GM21619 (cell line): ENCODE measurements at regions not wholly inside any gene's neighbourhood (a gene's known extent, or its start where the extent isn't known, plus 50 kb on each side); places are given as distances from the start of the nearest gene placed in this dataset.

Experiments
- ATAC-seq: cut with Tn5 transposase; IDR thresholded peaks from one replicate; pipeline ENCODE4 v1.9.1; 2021; ENCODE audit not compliant: unreplicated experiment

DNA sequence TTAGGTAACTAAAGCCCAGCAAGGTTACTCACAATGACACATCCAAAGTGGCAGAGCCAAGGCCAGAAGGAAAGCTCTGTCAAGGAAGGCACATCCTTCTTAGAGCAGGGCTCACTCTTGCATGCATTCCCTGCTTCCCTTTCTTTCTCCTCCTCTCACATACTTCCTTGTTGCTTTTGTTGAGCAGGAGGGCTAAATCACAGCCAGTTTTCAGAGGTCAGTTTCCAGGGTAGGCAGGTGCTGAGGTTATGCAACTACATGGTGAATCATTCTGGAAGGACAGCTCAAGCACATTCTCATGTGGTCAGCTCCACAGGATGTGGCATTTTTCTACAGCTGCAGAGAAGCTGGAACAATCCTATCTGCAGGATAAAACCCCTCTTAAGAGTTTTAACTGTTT is 275.6 kb downstream of the ZNF621 start:
- no peak for ATAC-seq

DNA sequence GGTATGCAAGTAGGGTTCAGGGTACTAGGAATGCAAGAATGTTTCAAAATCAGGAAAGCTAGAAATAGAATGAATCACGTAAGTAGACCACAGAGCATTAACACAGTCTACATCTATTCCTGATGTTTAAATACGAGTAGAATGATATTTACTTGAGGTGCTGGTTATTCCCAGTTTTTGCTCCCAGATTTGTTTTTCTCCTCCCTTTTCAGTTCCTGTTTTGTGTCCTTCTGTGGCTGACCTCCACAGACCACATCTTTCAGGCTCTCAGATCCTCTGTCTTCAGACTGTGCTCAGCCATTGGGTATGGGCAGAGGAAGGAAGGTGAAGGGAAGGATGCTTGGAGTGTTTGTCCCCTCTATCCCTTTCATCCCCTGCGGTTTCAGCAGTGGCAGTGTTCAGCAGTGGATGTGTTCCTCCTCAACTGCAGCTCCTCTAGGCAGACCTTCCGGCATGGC is 276.6 kb downstream of the ZNF621 start:
- no peak for ATAC-seq

DNA sequence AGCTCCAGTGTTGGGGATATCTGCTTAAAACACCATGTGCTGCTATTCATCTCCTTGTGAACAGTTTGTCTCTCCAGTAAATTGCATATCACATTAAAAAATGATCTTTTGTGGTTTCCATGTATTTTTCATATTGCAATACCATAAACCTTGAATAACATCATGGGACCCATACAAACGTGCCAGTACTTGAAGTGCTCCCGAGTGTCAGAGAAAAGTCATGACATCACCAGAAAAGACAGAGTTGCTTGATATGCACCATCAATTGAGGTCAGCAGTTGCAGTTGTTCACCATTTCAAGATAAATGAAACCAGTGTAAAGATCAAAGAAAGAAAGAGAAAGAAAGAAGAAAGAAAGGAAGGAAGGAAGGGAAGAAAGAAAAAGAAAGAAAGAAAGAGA is 278.6 kb downstream of the ZNF621 start:
- ATAC-seq, result no peak

DNA sequence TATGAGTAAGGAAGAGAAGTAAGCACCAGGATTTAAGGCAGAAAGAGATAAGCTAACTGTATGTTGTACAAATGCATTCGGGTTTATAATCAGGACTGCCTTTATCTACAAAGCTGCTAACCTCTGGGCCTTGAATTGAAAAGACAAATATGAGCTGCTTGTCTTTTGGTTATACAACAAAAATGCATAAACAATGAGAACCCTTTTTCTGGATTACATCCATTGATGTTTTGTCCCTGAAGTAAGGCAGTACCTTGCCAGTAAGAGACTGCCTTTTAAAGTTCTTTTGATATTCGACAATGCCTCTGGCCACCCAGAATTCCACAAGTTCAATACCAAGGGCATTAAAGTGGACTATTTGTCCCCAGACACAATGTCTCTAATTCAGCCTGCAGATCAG is 280.7 kb downstream of the ZNF621 start:
- no peak for ATAC-seq

DNA sequence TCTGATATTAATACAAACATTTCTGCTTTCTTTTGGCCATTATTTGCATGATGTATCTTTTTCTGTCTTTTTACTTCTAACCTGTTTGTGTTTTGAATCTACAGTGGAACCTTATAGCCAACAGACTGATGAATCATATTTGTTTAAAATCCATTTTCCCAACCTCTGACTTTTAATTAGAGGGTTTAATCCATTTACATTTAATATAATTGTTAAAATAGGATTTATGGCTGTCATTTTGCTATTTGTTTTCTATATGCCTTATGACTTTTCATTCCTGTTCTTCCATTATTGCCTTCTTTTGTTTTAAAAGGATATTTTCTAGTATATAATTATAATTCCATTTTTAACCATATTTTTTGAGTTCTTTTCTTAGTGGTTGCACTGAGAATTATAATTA is 286.1 kb downstream of the ZNF621 start:
- no peak for ATAC-seq

DNA sequence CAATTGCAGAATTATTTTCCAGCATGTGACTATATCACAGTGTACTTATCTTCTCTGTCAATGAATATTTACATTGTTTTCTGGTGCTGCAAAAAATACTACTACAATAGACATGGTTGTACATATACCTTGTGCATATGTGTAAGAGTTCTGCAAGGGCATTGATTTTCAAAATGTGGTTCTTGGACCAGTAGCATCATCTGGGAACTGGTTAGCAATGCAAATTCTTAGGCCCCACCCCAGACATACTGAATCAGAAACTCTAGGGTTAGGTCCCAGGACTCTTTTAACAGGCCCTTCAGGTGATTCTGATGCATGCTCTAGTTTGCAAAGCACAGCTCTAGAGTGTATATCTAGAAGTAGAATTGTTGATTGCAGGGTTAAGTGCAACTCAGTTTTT is 292.3 kb downstream of the ZNF621 start:
- ATAC-seq, result no peak

DNA sequence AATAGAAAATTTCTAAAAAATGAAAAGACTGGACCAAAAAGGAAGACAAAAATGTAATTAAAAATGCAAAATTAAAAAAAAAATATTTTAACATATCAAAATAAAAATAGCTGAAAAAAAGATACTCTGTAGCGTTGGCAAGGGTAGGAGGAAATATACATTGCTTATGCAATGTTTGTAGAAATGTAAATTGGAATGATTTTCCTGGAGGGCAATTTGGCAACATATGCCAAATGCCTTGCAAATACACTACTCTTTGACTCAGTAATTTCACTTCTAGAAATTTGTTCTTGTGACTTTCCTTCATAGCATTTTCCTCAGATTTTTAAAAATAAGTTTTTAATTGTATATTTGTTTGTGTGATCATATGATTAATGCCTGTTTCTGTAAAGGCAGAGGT is 296.6 kb downstream of the ZNF621 start:
- no peak for ATAC-seq

DNA sequence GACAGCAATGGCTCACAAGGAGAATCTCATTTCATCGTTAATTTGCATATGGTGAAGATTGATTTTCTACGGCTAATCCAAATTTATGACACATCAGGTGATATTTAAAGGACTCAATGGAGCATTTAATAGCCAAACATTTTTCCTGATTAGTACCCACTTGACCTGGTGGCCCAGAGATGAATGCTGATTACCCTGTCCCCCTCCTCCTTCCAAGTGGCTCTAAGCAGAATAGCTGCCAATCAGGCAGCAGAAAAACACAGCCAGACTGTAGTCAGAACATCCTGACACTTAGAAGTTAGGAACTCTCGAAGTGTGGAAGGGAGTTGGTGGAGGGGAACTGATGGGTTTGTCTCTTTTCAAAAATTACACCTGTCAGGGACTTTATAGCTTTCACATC is 302.5 kb downstream of the ZNF621 start:
- ATAC-seq, result no peak

DNA sequence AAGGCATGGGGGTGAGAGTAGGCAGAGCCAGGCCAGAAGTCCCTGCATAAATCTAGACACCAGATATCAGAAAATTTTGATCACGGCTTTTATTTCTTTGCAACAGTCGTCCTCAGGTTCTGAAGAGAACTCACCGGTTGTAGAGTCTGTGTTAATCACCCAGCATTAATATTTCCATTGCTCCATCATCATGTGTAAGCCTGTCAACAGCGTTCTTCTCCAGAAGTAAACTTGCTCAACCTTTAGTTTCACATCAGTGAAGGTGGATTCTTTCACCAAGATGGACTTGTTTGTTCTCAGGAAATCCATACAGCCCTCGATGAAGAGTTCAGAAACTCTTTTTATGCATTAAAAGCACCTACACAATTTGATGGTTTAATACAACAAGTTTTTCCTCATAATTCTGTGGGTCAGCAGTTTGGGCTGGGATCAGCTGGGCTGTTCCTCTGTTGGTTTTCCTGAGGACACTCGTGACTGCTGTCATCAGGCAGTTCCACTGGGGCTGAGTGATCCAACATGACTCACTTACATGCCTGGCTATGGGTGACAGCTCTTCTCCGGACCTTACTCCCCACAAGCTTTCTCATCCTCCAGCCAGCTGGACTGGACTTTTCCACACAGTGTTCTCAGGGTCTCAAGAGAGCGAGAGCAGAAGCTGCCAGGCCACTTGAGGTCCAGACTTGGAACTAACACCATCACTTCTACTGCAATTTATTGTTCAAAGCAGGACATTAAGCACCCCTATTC is 303.4 kb downstream of the ZNF621 start:
- no peak for ATAC-seq

DNA sequence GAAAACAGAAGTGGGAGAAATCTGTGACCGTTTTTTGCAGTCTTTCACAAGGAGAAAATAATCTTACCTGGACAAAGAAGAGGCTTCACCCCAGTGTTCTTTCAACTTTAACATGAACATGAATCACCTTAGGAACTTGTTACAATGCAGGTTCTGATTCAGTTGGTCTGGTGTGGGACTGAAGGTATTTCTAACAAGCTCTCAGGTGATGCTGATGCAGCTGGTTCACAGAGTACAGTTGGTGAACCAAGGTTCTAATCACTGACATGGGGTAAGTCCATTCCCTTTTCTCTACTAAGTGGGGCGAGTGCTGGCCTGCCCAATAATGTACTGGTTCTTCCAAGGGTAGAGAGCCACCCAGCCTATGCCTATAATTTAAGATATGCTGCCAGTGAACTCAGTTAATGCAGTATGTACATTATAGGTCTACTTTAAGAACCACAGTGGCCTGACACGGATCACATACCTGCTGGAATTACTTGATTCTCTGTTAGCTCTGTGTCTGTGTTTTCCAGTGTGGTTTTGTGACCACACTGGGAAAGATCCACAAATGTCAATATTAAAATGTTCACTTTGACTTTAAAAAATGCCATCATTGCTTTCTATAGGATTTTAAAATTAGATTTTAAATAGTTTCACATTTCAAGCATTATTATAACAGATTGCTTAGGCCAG is 304.1 kb downstream of the ZNF621 start:
- ATAC-seq, result no peak

DNA sequence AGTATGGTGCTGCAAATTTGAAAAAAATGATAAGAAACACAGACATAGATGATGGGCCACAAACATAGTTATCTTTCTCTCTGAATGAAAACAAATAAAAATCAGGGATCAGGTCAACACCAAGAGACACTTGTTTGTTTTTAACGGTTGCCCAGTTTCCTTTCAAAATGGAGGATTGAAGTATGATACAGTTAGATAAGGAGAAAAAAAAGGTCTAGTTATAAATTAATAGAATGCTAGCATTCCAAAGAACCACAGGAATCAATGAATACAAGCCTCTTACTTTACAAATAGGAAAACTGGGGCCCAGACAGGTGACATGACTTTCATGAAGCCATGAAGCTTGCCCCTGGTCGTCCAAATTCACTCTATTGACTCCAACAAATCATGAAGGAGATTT is 305.1 kb downstream of the ZNF621 start:
- ATAC-seq, result no peak

DNA sequence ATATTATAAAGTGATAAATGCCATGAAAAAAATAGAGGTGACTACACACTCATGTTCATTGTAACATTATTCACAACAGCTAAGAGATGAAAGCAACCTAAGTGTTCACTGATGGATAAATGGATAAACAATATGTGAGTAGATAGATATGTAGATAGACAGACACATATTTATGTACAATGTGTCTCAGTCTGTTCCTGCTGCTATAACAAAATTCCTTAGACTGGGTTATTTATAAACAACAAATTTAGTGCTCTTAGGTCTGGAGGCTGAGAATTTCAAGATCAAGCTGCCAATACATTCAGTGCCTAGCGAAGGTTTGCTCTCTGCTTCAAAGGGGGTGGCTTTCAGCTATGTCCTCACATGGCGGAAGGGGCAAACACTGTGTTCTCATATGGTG is 312.5 kb downstream of the ZNF621 start:
- no peak for ATAC-seq

DNA sequence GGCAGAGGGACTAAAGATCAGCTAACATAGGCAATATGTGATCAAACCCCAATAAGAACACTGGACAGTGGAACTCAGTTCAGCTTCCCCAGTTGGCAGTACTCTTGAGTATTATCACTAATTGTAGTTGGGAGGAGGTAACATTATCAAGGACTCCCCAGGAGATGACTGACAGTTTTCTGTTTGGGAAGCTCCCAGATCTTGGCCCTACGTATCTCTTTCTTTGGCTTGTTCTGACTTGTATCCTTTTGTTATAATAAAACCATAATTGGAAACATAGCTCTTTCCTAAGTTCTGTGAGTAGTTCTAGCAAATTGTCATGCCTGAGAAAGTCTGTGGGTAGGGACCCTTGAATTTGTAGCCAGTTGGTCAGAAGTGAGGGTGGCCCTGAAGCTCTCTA is 316.4 kb downstream of the ZNF621 start:
- ATAC-seq, result no peak

DNA sequence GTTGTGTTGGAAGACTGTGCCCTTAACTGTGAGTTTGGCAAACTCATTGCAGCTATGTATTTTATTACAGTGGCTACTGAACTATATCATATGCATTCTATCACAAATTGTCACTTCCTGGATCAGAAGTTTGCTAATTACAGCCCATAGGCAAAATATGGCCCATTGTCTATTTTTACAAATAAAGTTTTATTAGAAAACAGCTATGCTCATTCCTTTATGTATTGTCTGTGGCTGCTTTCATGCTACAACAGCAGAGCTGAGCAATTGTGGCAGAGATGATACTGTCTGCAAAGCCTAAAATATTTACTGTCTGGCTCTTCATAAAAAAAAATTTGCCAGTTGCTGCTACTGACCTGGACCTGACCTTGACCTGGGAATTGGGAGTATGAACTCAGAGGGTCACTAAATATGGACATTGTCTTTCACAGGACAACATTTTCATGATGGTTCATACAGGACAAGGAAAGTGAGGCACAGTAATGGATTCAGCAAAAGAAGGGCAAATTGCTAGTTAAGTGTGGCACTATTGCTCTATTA is 316.9 kb downstream of the ZNF621 start:
- no peak for ATAC-seq

DNA sequence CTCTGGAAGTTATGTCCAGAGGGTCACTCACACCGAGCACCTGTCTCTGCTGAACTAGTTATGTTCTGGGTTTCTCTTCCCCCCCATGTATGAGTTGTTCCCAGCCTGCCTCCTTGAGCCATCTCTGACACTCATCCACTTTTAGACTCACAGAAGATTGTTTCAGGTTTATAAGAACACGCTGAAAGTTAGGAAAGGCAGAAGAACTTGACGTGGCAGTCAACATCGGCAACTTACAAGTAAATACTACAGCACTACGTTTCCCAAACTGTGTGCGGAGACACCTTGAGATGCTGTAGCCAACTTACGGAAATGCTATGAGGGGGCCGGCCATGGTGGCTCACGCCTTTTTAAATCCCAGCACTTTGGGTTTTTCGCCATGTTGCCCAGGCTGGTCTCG is 318.0 kb downstream of the ZNF621 start:
- no peak for ATAC-seq

DNA sequence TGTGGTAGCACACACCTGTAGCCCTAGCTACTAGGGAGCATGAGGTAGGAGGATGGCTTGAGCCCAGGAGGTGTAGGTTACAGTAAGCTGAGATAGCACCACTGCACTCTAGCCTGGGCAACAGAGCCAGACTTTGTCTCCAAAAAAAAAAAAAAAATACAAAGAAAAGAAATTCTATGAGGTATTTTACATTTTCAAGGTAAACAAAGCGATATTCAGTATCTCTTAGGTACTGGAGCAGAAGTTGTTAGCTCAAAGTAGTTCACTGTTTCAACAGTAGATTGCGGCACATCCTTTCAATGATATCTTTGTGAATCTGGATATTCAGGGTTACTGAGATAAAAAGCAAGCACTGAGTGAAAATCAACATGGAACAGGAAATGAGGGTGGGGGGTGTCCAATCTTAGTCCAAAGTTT is 318.5 kb downstream of the ZNF621 start:
- no peak for ATAC-seq

DNA sequence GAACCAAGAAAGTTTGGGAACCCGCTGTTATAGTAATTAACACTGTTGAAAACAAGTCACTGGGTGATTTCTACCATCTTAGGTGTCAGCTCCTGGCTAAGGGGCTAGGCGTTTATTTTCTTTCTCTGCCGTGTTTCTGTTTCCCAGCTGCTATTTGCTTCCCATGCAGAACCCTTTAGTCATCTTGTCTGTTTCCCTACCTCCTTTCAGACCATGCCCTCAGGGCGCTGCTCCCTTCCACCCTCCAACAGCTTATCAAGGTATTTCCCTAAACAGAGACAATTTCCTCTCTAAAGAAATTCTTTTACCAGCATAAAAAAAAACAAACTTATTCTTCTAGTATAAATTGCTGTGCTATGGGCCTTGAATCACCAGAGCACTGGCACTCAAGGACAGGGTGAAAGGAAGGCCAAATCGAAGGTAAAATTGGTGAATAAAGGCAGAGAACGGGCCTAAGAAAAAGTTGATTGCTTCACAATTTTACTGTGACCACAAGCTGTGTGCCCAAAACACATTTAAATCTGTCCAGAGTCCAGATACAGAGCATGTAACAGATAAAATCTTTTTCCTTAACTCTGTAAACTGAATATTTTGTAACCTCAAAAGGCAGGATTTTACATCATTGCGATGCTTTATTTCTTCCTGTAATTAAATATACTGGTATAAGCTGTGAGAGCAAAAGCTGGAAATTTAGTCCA is 319.2 kb downstream of the ZNF621 start:
- ATAC-seq, result no peak

DNA sequence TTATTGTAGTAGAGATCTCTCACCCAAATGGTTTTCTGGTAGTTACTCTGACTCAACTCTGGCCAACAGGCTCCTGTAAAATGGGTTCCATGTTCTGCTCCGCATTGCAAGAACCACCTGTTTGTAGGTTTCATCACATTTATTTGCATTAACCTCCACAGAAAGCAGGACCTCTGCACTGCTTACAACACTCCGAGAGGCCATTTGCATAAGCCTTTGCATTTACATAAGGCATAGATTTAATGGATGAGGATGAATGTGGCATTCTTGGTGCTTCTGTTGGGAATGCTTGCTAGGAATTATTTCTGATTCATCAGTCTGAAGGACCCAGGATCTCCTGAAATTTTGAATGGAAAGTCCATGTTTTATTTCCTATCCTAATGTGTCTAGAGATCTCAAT is 320.1 kb downstream of the ZNF621 start:
- no peak for ATAC-seq

DNA sequence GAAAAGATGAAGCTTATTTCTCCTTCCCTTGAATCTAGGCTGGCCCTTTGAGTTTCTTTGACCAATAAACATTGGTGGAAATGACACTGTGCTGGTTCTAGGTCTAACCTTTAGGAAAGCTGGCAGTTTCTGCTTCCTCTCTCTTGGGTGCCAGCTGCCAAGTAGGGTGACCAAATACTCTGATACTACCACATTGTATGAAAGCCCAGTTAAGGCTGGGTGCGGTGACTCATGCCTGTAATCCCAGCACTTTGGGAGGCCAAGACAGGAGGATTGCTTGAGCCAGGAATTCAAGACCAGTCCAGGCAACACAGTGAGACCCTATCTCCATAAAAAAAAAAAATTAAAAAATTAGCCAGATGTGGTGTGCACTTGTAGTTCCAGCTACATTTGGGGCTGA is 320.7 kb downstream of the ZNF621 start:
- no peak for ATAC-seq

DNA sequence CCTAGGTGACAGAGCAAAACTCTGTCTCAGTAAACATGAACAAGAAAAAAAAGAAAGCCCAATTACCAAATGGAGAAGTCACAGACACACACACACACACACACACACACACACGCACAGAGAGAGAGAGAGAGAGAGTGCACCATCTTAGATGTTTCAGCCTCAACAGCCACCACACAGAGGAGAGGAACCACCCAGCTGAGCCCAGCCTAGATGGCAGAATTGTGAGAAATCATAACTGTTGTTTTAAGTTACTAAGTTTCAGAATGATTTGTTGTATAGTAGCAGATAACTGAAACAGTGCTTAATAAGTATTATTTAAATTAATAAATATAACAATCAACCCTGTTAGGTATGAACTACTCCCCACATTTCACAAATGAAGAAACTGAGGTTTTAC is 321.2 kb downstream of the ZNF621 start:
- no peak for ATAC-seq

DNA sequence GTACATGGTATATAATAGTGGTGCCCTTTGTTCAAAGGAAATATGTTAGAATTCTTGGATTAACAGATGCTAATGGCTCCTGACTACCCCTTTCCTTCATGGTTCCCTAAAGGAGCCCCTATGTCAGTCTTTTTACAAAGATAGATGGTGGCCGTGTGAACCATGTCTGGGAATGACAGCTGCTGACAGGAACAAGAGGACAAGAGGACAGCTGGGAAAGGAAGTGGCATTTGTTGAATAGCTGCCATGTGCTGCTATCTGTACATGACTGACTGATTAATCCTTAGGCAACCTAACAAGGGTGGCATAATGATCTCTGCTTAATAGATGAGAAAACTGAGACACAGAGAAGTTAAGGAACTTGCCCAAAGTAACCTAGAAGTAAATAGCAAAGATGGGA is 321.7 kb downstream of the ZNF621 start:
- no peak for ATAC-seq

DNA sequence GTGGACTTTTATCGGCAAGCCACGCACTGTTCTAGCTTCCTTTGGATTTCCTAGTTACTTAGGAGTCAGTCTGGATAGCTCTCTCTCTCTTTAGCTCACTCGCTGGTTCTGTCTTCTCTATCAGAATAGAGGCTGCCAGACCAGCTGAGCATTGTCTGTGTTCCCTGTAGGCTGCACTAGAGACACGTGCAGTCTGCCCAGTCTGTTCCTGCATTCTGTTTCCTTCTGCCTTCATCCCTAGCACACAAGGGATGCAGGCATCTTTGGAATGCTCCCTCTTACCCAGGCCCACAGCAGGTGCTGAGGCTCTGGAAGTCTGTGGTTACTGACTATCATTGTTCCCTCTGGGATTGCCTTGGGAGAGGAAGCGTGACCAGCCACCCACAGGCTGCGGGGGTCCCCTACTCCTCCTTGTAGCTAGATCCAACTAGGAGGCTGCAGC is 322.8 kb downstream of the ZNF621 start:
- ATAC-seq, result no peak
